HEK293 (cell line): ENCODE measurements at regions not wholly inside any gene's neighbourhood (a gene's known extent, or its start where the extent isn't known, plus 50 kb on each side); places are given as distances from the start of the nearest gene placed in this dataset.

Source experiments
- RBAK ChIP-seq: fragments of 450-650 bp; formaldehyde crosslinking; IDR thresholded peaks from 2 replicates; pipeline ENCODE4 v1.5.1; 2016; ENCODE audit warnings: missing biosample characterization, missing genetic modification characterization
- YY1 ChIP-seq: fragments of 450-650 bp; formaldehyde crosslinking; IDR thresholded peaks from 2 replicates; pipeline ENCODE4 v1.5.1; 2018; ENCODE audit warnings: missing biosample characterization, missing genetic modification characterization
- ZNF571 ChIP-seq: fragments of 450-650 bp; formaldehyde crosslinking; IDR thresholded peaks from 2 replicates; pipeline ENCODE4 v1.5.0; 2017; ENCODE audit warnings: missing biosample characterization, missing genetic modification characterization
- ZNF830 ChIP-seq: fragments of 450-650 bp; IDR thresholded peaks from 2 replicates; pipeline ENCODE4 v1.5.0; 2018; ENCODE audit warnings: missing biosample characterization, missing genetic modification characterization, low read depth, mild to moderate bottlenecking, moderate library complexity
- ZXDB ChIP-seq: fragments of 450-650 bp; formaldehyde crosslinking; IDR thresholded peaks from 2 replicates; pipeline ENCODE4 v1.5.1; 2016; ENCODE audit warnings: missing biosample characterization, missing genetic modification characterization
- TF ChIP-seq, protein P1 (sequence below): fragments of 450-650 bp; formaldehyde crosslinking; IDR thresholded peaks from 2 replicates; pipeline ENCODE4 v1.5.1; 2016; ENCODE audit warnings: missing biosample characterization, missing genetic modification characterization
- TF ChIP-seq, protein P2 (sequence below): fragments of 450-650 bp; formaldehyde crosslinking; IDR thresholded peaks from 2 replicates; pipeline ENCODE4 v1.5.1; 2017; ENCODE audit warnings: missing biosample characterization, missing genetic modification characterization
- TF ChIP-seq, protein P3 (sequence below): fragments of 450-650 bp; formaldehyde crosslinking; IDR thresholded peaks from 2 replicates; pipeline ENCODE4 v1.5.1; 2016; ENCODE audit warnings: missing biosample characterization, missing genetic modification characterization
- TF ChIP-seq, protein P4 (sequence below): fragments of 450-650 bp; formaldehyde crosslinking; IDR thresholded peaks from 2 replicates; pipeline ENCODE4 v1.5.1; 2016; ENCODE audit warnings: missing biosample characterization, missing genetic modification characterization
- TF ChIP-seq, protein P5 (sequence below): fragments of 450-650 bp; formaldehyde crosslinking; IDR thresholded peaks from 2 replicates; pipeline ENCODE4 v1.5.1; 2017; ENCODE audit warnings: missing biosample characterization, missing genetic modification characterization
- TF ChIP-seq, protein P6 (sequence below): fragments of 450-650 bp; formaldehyde crosslinking; IDR thresholded peaks from 2 replicates; pipeline ENCODE4 v1.5.1; 2016; ENCODE audit warnings: missing biosample characterization, missing genetic modification characterization, low read depth

DNA sequence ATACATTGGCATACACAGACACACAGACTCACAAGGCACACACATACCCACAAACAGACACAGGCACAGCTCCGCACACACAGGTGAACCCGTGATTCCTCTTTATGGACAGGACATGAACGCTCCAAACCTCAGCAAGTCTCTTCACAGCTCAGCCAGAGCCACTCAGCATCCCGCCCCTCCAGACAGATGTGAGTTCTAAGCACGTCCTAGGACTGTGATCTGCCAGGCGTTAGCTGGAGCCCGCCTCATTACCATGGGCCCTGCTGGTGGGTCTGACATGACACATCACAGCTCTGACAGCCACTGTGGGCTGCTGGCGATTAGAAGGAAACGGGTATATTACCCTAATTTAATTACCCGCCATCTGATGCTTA is 176.7 kb upstream of the PPP2R2D start:
- no peak for TF ChIP-seq YY1 (tag by site-specific recombination)
- TF ChIP-seq, protein P1, sequence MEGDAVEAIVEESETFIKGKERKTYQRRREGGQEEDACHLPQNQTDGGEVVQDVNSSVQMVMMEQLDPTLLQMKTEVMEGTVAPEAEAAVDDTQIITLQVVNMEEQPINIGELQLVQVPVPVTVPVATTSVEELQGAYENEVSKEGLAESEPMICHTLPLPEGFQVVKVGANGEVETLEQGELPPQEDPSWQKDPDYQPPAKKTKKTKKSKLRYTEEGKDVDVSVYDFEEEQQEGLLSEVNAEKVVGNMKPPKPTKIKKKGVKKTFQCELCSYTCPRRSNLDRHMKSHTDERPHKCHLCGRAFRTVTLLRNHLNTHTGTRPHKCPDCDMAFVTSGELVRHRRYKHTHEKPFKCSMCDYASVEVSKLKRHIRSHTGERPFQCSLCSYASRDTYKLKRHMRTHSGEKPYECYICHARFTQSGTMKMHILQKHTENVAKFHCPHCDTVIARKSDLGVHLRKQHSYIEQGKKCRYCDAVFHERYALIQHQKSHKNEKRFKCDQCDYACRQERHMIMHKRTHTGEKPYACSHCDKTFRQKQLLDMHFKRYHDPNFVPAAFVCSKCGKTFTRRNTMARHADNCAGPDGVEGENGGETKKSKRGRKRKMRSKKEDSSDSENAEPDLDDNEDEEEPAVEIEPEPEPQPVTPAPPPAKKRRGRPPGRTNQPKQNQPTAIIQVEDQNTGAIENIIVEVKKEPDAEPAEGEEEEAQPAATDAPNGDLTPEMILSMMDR, result no peak
- TF ChIP-seq, protein P2, sequence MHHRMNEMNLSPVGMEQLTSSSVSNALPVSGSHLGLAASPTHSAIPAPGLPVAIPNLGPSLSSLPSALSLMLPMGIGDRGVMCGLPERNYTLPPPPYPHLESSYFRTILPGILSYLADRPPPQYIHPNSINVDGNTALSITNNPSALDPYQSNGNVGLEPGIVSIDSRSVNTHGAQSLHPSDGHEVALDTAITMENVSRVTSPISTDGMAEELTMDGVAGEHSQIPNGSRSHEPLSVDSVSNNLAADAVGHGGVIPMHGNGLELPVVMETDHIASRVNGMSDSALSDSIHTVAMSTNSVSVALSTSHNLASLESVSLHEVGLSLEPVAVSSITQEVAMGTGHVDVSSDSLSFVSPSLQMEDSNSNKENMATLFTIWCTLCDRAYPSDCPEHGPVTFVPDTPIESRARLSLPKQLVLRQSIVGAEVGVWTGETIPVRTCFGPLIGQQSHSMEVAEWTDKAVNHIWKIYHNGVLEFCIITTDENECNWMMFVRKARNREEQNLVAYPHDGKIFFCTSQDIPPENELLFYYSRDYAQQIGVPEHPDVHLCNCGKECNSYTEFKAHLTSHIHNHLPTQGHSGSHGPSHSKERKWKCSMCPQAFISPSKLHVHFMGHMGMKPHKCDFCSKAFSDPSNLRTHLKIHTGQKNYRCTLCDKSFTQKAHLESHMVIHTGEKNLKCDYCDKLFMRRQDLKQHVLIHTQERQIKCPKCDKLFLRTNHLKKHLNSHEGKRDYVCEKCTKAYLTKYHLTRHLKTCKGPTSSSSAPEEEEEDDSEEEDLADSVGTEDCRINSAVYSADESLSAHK (tag by site-specific recombination), result no peak
- TF ChIP-seq ZNF830 (tag by site-specific recombination), result no peak
- TF ChIP-seq RBAK (tag by site-specific recombination), result no peak
- TF ChIP-seq, protein P3, sequence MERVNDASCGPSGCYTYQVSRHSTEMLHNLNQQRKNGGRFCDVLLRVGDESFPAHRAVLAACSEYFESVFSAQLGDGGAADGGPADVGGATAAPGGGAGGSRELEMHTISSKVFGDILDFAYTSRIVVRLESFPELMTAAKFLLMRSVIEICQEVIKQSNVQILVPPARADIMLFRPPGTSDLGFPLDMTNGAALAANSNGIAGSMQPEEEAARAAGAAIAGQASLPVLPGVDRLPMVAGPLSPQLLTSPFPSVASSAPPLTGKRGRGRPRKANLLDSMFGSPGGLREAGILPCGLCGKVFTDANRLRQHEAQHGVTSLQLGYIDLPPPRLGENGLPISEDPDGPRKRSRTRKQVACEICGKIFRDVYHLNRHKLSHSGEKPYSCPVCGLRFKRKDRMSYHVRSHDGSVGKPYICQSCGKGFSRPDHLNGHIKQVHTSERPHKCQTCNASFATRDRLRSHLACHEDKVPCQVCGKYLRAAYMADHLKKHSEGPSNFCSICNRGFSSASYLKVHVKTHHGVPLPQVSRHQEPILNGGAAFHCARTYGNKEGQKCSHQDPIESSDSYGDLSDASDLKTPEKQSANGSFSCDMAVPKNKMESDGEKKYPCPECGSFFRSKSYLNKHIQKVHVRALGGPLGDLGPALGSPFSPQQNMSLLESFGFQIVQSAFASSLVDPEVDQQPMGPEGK (tag by site-specific recombination), result no peak
- TF ChIP-seq, protein P4, sequence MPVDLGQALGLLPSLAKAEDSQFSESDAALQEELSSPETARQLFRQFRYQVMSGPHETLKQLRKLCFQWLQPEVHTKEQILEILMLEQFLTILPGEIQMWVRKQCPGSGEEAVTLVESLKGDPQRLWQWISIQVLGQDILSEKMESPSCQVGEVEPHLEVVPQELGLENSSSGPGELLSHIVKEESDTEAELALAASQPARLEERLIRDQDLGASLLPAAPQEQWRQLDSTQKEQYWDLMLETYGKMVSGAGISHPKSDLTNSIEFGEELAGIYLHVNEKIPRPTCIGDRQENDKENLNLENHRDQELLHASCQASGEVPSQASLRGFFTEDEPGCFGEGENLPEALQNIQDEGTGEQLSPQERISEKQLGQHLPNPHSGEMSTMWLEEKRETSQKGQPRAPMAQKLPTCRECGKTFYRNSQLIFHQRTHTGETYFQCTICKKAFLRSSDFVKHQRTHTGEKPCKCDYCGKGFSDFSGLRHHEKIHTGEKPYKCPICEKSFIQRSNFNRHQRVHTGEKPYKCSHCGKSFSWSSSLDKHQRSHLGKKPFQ (tag by site-specific recombination), result no peak
- TF ChIP-seq, protein P5, sequence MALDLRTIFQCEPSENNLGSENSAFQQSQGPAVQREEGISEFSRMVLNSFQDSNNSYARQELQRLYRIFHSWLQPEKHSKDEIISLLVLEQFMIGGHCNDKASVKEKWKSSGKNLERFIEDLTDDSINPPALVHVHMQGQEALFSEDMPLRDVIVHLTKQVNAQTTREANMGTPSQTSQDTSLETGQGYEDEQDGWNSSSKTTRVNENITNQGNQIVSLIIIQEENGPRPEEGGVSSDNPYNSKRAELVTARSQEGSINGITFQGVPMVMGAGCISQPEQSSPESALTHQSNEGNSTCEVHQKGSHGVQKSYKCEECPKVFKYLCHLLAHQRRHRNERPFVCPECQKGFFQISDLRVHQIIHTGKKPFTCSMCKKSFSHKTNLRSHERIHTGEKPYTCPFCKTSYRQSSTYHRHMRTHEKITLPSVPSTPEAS (tag by site-specific recombination), result no peak
- TF ChIP-seq ZNF571, result no peak
- TF ChIP-seq, protein P6, sequence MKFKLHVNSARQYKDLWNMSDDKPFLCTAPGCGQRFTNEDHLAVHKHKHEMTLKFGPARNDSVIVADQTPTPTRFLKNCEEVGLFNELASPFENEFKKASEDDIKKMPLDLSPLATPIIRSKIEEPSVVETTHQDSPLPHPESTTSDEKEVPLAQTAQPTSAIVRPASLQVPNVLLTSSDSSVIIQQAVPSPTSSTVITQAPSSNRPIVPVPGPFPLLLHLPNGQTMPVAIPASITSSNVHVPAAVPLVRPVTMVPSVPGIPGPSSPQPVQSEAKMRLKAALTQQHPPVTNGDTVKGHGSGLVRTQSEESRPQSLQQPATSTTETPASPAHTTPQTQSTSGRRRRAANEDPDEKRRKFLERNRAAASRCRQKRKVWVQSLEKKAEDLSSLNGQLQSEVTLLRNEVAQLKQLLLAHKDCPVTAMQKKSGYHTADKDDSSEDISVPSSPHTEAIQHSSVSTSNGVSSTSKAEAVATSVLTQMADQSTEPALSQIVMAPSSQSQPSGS (tag by site-specific recombination), result no peak
- TF ChIP-seq ZXDB (tag by site-specific recombination), result no peak
